GM19035 (cell line): ENCODE measurements at regions not wholly inside any gene's neighbourhood (a gene's known extent, or its start where the extent isn't known, plus 50 kb on each side); places are given as distances from the start of the nearest gene placed in this dataset.

Experiments used
- ATAC-seq: cut with Tn5 transposase; IDR thresholded peaks from one replicate; pipeline ENCODE4 v1.9.1; 2021; ENCODE audit not compliant: unreplicated experiment

DNA sequence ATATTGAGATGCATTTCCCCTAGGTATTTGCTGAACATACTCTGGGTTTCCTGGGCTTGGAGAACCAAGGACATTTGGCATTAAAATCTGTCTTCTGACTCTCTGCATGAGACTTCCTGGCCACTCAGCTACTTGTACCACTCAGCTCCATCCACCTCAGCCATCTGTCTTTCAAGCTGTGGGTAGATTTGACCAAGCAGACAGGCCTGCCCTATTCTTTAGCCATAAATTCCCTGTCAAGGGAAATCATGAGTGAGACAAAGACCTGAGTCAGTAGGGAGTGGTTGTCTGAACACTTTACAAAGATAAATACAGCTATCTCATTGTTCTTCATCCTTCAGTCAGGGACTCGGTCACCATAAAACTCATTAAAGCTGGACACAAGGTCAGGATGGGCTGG, 399.1 kb downstream of the GPAM start:
- ATAC-seq = no peak

DNA sequence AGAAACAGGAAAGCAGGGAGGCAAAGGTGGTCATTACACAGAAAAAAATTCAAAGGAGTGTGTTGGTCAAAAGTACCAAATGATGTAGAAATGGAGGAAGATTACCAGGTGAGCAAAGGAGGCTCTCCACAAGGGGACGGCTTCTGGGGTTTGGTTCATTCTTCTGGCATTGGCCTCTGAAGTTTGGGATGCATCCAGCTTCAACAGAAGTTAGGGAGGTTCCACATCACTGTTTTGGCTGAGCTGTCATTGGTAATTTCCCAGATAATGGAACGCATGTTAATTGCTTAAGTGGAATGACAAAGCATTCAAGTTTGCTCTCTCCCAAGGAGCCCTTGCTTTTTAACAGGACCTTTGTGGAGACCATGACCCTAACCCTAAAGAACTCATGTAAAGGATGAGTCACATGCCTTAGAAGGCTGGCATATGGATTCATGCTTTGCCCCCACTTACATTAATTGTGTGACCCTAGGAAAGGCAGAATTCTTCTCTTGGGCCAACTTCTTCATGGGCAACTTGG, 398.6 kb downstream of the GPAM start:
- no peak for ATAC-seq

DNA sequence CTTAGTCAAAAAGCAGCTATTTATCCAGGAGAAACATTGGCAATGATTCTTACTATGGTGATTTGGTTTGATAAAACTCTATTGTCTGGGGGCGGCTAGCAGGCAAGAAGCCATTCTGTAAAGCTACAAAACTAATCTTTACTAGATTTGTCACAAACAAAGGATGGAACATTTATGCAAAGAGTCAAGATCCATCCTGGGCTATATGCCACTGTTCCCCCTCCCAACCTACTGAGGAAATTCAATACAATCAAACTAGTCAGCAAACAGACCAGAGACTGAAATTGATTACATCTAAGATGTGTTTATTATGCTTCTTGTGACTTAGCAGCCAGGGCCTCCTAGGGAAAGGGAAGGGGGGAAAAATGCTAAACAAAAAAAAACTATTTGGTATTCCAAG, 397.6 kb downstream of the GPAM start:
- ATAC-seq = no peak

DNA sequence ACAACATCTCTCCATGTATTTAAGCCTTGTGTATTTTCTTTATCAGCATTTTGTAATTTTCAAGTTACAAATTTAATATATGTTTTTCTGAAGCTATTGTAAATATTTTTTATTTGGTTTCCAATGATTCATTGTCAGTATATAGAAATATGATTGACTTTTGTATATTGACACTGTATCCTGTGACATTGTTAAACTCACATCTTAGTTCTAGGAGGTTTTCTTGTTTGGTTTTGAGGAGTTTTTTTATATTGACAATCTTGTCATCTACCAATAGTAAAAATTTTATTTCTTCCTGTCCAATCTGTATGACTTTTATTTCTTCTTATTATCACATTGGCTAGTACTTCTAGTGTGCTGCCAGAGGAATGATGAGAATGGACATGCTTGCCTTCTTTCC, 393.7 kb downstream of the GPAM start:
- ATAC-seq = no peak

DNA sequence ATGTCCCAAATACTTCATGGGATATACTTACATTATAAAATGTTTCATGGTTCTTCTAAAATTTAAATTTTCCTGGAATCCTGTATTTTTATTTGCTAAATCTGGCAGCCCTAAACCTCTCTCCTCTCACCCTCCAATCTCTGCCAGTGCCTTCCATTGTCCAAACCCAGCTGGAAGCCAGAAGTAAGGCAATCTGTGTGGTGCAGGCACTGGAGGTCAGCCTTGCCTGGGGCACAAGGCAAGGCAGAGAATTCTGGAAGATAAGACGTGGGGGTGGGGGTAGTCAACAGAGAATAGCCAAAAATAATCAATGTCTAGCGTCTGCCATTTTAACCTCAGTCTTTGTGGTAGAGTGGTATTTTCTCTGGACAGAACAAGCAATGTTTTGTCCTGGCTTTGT, 381.7 kb downstream of the GPAM start:
- ATAC-seq = no peak

DNA sequence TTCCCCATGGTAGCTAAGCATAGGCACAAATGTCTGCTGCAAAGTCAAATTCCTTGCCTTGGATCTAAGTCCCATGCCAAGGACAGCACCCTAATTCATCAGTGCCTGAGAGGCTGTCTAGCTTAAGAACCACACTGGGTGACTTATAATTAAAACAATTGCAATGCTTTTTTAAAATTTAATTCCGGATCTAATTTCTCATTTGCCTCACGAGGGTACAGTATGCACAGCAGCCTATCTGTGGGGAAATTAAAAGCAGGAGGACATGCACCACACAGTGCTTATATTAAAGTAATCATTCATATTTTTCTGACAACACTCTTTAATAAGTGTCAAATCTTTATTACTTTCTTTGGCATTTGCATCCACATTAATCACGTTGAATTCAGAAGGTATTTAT, 378.8 kb downstream of the GPAM start:
- no peak for ATAC-seq

DNA sequence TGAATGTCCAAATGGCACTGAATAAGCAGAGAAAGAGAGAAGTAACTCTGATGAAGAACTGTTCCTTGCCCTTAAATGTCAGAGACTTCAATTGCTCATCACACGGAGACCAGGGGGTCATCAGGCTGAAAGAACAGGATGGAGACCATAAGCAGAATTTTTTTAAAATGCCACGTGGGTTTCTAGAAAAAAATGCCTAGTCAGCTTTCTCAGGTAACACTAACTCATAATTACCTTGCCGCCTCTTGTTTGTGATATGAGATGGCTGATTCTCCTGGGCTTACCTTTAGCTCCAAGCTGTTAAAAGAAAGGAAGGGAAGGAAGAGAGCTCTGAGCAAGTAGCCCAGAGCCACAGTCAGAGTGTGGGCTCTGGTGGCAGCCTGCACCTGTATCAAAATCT, 372.0 kb downstream of the GPAM start:
- ATAC-seq = no peak

DNA sequence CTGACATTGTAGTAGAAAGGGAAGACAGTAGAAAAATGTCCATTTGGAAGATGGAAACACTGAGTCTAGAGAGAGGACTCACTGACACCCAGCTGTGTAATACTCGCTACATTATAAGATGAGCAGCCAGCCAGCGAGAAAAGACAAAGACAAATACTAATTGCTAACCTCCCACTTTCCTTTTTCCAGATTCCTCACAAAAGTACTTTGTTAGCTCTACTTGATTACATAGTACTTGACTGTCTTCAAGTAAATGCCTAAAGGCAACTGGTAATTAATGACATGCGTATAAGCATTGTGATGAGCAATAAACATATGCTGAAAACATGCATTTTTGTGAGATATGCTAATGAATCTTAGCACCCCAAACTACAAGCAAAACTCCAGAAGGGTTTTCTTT, 363.1 kb downstream of the GPAM start:
- ATAC-seq = no peak

DNA sequence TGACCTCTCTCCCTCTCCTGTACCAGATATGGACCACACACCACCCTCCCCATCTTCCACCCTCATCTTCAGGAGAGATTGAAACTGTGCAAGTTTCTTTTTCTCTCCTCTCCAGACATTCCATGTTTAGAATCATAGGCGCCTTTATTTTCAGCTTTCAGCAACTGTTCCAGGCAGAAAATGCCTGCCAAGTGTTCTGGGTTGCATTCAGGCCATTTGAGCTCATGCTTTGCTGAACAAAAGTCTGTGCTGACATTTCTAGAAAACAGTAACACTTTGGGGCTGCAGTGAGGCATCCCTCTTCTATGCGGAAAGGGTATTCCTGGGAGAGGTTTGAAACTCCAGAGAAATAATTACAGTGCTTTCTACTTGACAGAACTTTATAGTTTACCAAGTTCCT, 361.7 kb downstream of the GPAM start:
- ATAC-seq = no peak

DNA sequence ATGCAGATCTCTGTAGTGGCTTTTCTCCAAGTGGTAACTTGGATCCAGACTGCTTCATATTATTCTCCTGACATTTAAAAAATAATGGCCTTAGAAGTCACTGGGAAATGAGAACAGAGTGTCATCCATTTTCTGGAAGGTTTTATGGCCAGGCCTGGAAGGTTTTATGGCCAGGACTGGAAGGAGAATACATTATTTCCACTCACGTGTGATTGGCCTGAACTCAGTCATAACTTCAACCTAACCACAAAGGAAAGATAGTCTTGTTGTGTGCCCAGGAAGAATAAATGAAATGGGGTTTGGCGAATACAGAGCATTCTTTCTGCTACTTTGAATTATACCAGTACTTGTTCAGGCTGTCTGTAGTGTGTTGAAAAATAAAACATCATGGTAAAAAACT, 360.9 kb downstream of the GPAM start:
- no peak for ATAC-seq

DNA sequence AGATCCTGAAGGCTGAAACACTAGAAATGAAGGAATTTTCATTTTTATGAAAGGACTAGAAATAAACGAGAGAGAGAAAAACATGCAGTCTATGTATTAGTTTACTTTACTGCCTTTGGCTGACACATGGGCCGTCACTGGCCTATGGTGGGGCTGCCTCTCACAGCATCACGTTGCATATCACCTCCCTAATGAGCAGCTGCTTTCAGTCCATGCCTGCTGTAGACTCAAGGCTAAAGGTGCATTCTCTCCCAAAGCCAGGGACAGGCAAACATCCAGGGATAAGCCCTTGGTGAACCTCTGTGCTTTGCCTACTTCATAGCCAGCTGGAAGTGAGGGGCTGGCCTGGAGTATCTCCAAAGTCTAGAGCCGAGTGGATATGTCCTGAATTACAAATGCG, 359.4 kb downstream of the GPAM start:
- no peak for ATAC-seq

DNA sequence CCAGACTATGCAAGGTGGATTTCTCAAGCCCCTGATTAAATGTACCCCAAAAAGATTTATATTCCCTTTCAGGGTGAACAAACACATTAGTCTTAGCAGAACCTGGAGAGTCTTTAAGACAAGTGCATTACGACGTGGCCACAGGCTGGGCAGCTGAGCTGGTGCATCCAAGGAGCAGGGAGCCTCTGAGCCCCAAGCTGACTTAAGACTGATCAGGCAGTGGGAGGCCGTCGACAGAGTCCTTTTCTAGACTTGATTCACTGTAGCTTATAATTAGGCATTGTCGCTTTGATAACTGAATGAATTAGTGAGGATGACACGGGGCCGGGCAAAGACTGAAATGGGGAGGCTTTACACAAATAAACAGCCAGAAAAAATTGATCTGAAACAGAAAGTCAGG, 353.2 kb downstream of the GPAM start:
- ATAC-seq = no peak

DNA sequence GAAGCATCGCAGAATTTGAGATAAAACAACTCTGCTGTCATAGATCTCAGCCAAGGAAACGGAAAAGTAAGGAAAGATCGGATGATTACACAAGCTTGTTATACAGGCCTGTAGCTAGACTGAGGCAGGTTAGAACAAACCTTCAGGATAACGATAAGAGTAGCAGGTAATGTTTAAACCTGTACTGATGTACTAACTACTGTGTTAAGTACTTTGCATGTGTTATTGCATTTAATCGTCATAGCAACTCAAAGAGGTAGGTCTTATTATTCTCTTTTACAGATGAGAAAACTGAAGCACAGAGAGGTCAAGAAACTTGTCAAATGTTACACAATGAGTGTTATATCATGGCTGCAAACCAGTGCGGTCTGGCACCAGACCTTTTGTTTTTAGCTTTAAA, 352.5 kb downstream of the GPAM start:
- ATAC-seq = no peak

DNA sequence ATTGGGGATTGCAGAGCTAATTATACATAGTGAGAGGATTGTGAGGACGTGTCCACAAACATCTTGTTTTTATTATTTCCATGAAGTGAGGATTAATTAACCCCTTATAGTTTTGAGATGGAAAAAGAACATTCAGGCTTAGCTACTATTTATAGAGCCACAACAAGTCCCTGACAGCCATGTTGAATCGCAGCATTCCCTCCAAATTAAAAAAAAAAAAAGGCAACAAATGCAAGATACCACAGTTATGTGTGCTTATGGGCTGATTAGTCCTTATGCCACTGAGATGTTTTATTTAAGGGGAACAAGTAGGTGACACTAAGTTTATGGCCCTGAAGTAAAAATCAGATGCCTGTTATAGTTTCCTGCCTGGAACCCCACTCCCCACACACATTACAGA, 350.3 kb downstream of the GPAM start:
- no peak for ATAC-seq

DNA sequence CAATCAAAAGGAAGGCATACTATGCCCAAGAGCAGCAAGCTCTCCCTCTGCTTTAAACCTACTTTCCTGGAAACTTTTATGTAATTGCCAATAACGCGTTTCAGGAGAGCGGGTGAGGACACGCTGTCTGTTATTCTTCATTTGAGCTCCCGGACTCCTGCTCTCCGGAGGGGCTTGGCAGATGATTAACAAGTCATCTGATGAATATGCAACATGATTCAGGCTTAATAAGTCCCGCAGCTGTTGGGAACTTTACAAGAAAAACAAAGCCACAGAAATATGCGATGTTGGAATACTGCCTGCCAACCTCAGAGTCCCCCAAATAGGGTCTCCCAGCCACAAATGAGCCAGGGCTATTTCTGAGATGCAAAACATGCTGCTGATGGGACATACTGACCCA, 348.0 kb downstream of the GPAM start:
- ATAC-seq = no peak

DNA sequence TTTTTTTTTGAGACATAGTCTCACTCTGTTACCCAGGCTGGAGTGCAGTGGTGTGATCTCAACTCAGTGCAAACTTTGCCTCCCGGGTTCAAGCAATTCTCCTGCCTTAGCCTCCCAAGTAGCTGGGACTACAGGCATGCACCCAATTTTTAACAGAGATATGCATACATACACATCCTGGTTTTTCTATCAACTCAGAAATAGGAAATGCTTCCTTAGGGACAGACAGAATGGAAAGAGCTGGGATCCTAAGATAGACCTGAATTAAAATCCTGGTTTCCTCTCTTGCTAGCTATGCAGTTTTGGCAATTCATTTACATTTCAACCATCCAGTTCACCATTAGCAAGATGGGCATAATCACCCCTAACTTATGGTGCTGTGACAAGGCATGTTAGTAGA, 347.5 kb downstream of the GPAM start:
- no peak for ATAC-seq

DNA sequence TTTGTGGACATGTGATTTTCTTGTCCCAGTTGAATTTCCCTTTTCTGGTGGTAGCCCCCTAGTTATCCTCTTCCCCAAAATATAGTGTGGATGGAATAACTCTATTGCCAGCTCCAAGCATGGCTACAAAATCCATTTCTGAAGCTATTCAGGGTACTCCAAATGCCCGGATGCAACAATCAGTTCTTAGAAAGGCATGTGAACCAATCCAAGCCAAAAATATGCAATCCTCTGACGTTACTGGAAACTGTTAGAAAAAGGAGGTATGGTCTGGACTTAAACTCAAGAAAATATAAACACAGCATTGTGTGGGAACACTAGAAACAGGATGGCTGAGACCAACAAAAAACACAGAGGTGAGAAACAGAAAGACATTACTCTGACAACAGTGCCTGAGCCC, 347.0 kb downstream of the GPAM start:
- no peak for ATAC-seq

DNA sequence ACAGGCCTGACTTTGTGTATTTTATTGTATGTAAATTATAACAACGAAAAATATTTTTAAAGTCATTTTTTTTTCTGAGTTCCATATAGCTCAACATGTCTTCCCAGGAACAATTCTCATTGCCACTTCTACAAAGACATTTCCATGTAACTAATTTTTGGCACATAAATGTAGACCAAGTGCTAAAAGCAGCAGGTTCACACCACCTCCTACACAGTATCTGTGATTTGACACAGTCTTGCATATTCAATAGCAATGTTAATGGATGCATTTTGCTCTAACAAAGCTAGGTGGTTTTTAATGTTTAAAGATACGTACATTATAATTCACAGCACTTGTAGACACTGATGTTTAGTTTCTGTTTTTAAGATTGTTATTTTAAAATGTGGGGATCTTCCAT, 346.5 kb downstream of the GPAM start:
- no peak for ATAC-seq

DNA sequence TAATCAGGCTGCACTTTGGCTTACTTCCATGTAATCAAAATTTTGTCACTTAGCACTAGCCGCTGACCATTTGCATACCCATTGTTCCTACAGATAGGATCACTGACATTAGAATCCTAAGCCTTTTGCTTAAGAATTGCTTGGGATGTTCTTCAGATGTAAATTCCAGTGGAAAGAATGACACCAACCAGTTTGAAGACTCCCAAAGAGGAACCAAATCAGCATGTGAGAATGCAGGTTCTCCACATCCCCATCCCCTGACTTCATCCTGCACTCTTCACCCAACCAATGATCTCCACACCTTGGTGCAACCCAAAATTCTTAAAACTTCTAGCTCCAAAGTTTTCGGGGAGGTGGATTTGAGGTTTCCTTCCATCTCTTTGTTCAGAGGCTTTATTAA, 345.6 kb downstream of the GPAM start:
- no peak for ATAC-seq

DNA sequence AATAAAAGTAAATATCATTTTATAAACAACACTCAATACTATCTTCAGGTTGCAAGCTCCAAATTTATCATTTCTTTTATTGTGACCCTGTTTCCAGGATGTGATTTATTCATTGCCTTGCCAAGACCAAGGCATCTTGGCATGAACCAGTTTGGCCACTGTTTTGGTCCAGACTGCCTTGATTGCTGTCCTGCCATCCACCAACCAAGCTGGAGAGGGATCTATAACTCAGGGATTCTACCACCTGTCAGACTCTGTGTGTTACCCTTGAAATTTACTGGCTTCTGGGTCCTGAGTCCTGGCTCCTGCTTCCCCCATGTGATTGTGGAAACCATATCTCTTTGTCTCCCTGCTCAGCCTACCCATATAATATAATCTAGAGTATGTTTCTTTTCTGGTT, 343.0 kb downstream of the GPAM start:
- ATAC-seq = no peak

DNA sequence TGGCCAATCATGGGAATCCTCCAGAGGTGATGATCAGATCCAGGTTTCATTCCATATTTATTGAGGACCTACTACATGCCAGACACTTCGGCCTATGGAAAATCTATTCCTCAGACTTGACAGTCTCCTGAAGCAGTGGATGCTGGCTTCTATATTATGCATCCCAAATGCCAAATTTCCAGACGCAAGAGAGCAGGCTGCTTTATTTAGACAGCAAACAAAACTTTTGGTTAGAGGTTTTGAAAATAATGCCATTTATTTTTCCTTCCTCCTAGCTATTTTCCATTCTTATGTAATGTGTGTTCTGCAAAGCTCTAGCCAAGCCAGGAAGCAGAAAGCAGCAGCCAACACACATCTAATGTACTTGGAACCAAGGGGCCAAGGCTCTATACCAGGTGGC, 330.8 kb downstream of the GPAM start:
- ATAC-seq = no peak

DNA sequence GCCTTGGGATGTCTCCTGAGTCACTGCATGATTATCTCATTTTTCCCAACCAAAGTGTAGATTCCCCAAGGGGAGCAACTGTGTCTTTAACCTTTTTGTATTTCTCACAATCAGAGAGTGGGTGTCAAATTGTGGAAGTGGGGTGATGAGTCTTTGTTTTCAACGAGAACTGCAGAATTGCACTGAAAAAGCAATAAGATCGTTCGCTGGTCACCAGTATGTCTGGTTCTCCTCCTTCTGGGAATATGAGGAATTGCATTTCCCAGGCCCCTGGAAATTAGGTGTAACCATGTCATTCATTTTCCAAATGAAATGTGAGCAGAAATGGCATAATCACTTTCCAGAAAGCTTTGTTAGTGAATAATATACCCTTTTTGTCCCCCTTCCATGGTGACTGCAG, 326.9 kb downstream of the GPAM start:
- no peak for ATAC-seq

DNA sequence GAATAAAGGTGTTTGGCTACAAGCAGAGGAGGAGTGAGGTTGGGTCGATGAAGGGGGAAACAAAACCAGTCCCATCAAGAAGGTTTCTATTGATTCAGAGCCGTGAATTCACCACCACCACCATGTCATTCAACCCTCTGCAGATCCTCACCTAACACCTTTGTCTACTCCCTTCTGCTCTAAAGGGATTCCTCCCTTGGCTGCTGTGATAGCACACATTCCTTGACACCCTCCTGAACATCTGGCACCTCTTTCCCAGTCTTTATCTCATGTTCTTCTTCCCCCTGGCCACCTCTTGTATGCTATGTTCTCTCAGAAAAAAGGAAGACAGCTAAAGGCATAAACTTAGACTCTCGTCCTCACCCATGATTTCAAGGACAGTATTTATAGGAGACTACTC, 318.0 kb downstream of the GPAM start:
- ATAC-seq = no peak

DNA sequence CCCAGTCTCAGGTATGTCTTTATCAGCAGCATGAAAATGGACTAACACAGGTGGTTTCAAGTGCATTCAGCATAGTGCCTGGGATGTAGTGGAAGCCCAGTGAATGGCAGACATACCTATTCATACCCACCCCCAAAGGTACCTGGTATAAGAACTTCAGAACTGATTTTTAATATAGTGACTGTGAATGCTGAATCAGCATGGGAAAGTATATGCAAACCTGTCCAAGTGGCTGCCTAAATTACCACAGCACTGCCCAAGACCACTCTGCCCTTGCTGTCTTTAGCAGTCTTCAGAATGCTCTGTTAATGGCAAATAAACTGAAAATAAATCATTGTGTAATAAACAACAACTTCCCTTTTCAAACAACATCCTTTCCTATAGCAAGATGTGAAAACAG, 312.1 kb downstream of the GPAM start:
- no peak for ATAC-seq
